NCI-H748 (cell line): ENCODE measurements at regions not wholly inside any gene's neighbourhood (a gene's known extent, or its start where the extent isn't known, plus 50 kb on each side); places are given as distances from the start of the nearest gene placed in this dataset.
A peak's percentile ranks its signal among the peaks of the same experiment; 100 is the strongest.
"Not testable (repeated sequence)": the region's sequence is repeated elsewhere in the genome, so short reads cannot be mapped to it uniquely, and the experiment has no call there.

Experiments
- DNase-seq: peaks from one replicate; lab custom pipeline; 2025; ENCODE audit not compliant: unreplicated experiment; lab: John Stamatoyannopoulos, UW

GRCh38 chrX:129361576-129361975 is 161.7 kb downstream of the SMARCA1 start:
- DNase-seq: no peak

- peak; percentile 81 for DNase-seq
These were observed 163.1 kb downstream of the SMARCA1 start for GRCh38 chrX:129360175-129360574.

DNA sequence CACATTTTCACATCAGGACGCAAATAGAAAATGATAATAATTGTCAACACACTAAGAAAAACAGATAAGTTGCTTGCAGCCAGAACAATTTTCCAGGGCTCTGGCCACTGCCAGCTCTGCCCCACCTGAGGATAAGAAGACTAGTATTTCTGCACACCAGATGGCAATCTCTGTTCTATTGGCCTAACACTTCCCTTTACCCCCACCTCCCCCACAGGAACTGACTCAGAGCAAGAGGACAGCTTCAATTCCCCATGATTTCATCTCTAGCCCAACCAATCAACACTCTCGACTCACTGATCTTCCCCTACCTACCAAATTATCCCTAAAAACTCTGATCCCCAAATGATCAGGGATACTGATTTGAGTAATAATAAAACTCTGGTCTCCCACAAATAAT is 164.0 kb downstream of the SMARCA1 start:
- no peak for DNase-seq

- not testable (repeated sequence) for DNase-seq
These were observed 165.9 kb downstream of the SMARCA1 start for GRCh38 chrX:129357428-129357827.

DNA sequence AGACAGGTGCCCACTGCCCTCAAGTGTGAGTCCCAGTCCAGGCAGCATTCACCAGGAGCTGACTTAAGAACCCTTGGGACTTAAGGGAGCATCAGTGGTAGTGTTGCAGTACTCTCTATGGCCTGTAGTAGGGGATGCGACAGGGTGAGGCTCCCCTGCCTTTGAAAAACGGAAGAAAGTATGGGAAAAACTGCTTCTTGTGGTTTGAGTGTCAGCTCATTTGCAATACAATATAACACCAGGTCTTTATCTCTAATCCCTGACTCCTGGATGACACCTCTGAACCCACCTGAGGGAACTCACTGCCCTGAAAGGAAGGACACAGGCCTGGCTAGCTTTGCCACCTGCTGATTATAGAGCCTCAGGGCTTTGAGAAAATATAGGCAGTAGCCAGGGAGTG is 176.0 kb downstream of the SMARCA1 start:
- no peak for DNase-seq

- DNase-seq: no peak
These were observed 176.7 kb downstream of the SMARCA1 start for GRCh38 chrX:129346574-129346973.

DNA sequence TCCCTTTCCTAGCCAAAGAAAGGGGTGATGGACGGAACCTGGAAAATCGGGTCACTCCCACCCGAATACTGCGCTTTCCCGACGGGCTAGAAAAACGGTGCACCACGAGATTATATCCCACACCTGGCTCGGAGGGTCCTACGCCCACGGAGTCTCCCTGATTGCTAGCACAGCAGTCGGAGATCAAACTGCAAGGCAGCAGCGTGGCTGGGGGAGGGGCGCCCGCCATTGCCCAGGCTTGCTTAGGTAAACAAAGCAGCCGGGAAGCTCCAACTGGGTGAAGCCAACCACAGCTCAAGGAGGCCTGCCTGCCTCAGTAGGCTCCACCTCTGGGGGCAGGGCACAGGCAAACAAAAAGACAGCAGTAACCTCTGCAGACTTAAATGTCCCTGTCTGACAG is 186.0 kb downstream of the SMARCA1 start:
- DNase-seq: not testable (repeated sequence)

DNA sequence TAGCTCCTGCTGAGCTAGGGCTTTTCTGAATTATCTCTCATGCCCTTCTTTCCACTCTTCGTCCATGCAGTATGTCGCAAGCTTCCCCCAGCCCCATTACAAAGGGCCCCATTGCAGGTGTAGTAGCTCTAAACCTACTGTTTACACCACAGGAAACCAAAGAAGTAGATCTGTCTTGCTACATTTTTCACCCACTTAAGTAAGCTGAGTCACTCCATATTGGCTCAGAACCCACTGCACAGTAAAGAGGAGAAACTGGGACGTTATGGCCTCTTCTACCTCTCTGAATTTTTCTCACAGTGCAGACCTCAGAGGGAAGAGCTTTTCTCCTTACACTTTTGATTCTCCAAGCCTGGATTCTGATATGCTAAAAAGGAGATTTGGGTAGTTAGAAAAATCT is 200.2 kb downstream of the SMARCA1 start:
- no peak for DNase-seq

DNA sequence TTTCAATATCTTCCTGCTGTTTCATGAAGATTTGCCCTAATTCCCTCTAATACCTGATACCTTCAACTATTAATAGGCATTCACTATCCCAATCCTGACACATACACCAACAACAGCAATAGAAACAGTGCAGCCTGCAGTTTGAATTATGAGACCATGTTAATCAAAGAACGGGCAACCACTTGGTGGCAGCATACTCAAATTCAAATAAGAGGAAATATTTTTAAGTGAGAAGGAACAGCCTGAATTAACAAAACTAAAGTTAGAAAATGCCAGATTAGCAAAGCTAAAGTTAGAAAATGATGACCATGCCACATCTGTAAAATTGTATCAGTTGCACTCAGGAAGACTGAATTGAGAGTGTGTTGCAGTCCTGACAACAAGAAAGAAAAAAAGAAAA is 204.9 kb downstream of the SMARCA1 start:
- DNase-seq: peak; percentile 32

DNA sequence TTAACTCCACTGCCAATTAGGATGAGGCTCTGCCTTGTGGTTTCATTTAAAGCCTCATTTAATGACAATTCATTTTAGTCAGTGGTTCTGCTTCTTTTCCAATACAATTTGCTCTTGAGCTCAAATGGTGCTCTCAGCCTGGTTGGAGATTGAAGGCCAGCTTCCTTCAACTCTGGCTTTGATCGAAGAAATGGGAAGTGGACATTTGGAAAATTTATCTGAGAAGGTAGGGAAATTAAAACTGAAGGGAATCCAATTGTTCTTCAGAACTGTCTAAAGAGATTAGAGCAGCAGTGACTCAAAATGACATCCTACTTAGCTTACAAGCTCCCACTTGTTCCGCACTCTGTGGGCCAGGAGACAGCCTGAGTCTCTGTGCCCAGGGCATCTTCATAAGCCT is 206.8 kb downstream of the SMARCA1 start:
- no peak for DNase-seq

GRCh38 chrX:129310000-129310399 is 213.3 kb downstream of the SMARCA1 start:
- DNase-seq: no peak

GRCh38 chrX:129262912-129263311 is 260.4 kb downstream of the SMARCA1 start:
- no peak for DNase-seq

DNA sequence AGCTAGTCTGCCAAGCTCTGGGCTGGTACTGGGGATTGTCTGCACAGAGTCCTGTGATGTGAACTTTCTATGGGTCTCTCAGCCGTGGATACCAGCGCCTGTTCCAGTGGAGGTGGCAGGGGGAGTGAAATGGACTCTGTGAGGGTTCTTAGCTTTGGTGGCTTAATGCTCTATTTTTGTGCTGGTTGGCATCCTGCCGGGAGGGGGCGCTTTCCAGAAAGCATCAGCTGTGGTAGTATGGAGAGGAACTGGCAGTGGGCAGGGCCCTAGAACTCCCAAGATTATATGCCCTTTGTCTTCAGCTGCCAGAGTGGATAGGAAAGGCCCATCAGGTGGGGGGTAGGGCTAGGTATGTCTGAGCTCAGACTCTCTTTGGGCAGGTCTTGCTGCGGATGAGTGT is 267.8 kb downstream of the SMARCA1 start:
- not testable (repeated sequence) for DNase-seq

- DNase-seq: no peak
These were observed 273.7 kb downstream of the SMARCA1 start for GRCh38 chrX:129249563-129249962.

DNA sequence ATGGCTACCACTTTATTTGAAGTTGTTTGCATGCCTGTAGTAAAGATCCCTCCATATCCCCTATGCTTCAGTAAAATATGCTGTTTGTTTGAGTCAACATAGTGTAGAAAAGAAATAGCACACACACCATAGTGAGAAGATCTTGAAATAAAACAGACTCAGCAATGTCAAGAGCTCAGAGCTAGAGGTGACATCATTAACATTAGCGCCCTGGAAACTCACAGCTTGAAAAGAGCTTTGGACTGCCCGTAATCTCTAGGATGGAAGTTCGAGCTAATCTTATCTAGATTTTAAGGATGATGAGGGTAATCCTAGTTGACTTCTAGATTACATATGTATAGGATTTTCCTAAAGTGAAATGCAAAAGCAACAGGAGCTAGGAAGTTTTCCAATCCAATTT is 275.6 kb downstream of the SMARCA1 start:
- no peak for DNase-seq

DNA sequence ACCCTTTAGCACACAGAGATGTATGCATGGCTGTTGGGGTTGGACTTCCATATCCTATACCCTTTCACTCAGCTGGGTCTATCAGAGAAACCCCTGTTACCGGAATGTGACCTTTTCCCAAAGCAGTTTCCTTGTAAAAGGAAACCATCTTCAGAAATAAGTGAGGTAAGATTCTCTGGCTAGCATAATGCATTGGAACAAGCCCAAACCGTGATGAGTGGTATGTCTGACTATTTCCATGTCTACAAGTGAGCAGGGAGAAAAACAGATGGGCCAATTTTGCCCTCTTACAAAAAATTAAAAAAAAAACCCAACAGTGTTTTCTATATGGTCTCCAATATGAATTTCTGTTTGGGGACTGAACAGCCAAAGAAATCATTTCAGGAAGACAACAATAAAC is 283.9 kb downstream of the SMARCA1 start:
- no peak for DNase-seq

GRCh38 chrX:129238011-129238410 is 285.3 kb downstream of the SMARCA1 start:
- no peak for DNase-seq

DNA sequence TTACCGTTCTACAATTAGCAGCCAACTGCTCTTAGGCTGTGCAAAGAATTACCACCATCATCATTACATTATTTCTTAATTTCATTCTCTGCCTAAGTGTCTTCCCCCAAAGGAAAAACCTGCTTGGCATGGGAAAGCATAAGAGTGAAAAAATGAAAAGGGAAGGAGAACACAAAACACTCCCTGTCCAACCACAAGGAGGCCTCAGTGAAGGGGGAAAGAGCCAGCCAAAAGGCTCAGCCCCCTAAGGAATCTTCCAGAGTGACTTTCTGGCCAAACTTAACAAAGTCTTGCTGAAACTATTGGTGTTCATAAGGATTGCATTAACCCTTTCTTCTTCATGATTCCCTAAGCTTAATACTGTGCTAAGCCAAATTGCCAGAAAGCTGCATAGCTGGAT is 287.4 kb downstream of the SMARCA1 start:
- DNase-seq: peak; percentile 77

- DNase-seq: no peak
These were observed 289.5 kb downstream of the SMARCA1 start for GRCh38 chrX:129233786-129234185.

DNA sequence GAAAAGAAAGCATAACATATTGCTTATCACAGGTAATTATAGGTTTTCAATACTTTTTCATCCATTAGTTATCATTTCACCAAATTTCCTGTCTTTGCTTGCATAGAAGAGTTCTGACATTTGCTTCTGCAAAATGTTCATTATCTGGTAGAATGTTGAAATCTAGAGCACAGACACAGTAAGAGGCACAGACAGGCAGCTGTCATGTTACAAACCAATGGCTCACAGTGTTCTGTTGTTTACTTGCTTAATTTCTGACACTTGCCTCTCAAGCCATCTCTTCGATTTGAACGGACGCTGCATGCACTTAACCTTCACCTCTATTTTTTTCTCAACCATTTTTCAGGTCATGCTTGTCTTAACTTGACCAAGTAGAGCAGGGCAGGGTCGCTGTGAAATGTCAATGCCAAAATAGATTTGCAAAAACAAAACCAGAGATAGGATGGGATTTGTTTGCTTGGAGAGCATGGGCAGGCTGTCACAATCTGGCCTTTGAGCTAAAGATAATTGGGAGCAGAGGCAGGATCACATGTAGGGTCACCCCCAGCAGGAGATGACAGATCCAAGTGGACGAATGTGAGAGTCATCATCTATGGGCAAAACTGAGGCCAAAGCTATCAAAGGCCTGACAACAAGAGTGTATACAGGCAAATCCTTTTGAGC is 292.3 kb downstream of the SMARCA1 start:
- DNase-seq: peak; percentile 62

- DNase-seq: no peak
These were observed 293.1 kb downstream of the SMARCA1 start for GRCh38 chrX:129230168-129230567.

DNA sequence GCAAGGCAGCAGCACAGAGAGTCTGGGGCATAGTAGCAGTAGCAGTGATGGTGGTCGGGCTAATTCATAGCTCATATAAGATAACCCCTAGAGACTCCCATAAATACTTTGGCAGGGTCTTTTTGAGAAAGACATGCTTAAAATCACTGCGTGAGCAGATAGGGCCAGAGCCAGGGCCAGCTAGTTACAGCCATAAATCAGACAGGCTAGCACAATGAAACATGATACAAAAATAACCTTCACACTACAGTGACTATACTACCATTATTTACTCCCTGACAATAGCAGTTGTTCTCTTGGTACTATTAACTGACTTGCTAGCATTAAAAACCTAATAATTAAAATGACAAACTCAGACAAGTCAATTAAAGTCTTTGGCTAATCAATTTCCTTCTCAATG is 295.9 kb downstream of the SMARCA1 start:
- DNase-seq: peak; percentile 62

GRCh38 chrX:129193357-129193756 is 329.9 kb downstream of the SMARCA1 start:
- DNase-seq: peak; percentile 87
